Duodenal mucosa (tissue), 2 donors: ENCODE measurements at regions not wholly inside any gene's neighbourhood (a gene's known extent, or its start where the extent isn't known, plus 50 kb on each side); places are given as distances from the start of the nearest gene placed in this dataset.

Experiments
- H3K27ac ChIP-seq: one replicate; pipeline ENCODE4 v1.7.0; 2013; ENCODE audit warnings: low read depth, low read length
- H3K27me3 ChIP-seq, 2 donors: one replicate each; pipeline ENCODE4 v1.7.0; 2013; ENCODE audit warnings: low read length in 2 of 2, control low read depth in 1 of 2; ENCODE audit not compliant: insufficient read depth in 2 of 2, control insufficient read depth in 1 of 2
- H3K36me3 ChIP-seq, 2 donors: one replicate each; pipeline ENCODE4 v1.7.0; 2013; ENCODE audit warnings: low read length in 2 of 2, control low read depth in 1 of 2; ENCODE audit not compliant: insufficient read depth in 2 of 2, control insufficient read depth in 1 of 2
- H3K4me1 ChIP-seq, 2 donors: one replicate each; pipeline ENCODE4 v1.7.0; 2013; ENCODE audit warnings: low read length in 2 of 2, control low read depth in 1 of 2; ENCODE audit not compliant: insufficient read depth in 2 of 2, control insufficient read depth in 1 of 2
- H3K4me3 ChIP-seq, 2 donors: one replicate each; pipeline ENCODE4 v1.7.0; 2013; ENCODE audit warnings: low read length in 2 of 2, low read depth in 1 of 2
- H3K9ac ChIP-seq, 2 donors: one replicate each; pipeline ENCODE4 v1.7.0; 2013; ENCODE audit warnings: low read length in 2 of 2, low read depth in 1 of 2
- H3K9me3 ChIP-seq, 2 donors: one replicate each; pipeline ENCODE4 v1.7.0; 2013; ENCODE audit warnings: low read length in 2 of 2, control low read depth in 1 of 2; ENCODE audit not compliant: control insufficient read depth in 1 of 2

DNA sequence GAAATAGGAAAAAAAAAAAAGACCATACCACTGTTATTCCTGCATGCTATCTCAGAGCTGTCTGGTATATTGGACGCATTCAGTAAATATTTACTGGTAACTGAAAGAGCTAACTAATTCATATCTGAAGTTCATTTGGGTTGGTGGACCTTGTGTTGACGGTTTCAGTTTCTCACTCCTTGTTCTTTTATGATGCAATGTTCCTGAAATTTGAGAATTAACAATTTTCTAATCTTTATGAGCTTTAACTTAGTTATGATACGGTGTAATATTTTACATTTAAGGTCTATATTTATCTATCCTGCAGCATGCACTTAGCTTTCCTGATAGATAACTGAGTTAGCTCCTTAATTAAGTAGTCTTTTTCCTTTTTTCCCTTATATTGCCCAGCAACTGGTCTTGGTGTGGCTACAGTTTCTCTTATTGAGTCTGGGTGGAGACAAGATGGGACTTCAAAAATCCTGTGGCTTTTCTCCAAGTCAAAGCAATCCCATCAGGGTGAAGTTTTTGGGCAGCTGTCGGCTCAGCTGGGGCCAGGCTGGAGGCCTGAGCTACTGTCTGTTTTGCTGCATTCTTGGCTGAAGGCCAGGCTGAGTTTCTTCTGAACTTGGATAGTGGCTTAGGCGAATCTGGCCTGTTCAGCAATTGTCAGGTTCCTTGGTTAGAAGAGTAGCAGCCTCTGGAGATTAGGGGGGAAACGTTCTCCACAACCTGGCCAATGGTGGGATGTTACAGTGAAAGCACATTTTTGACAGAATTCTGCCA lies 78.4 kb upstream of the MEX3C start:
- H3K4me3 ChIP-seq = no peak overlapping the region
- H3K4me1 ChIP-seq = no peaks in the 10 kb centered on the region
- no peak overlapping the region for H3K9ac ChIP-seq
- H3K27ac ChIP-seq = no peak overlapping the region
- no peaks in the 10 kb centered on the region for H3K27me3 ChIP-seq
- no peaks in the 10 kb centered on the region for H3K36me3 ChIP-seq
- no peaks in the 10 kb centered on the region for H3K9me3 ChIP-seq

- H3K36me3 ChIP-seq = no peaks in the 10 kb centered on the region
- no peaks in the 10 kb centered on the region for H3K4me1 ChIP-seq
- no peaks in the 10 kb centered on the region for H3K9me3 ChIP-seq
- no peaks in the 10 kb centered on the region for H3K27me3 ChIP-seq
- no peak overlapping the region for H3K9ac ChIP-seq
- no peak overlapping the region for H3K27ac ChIP-seq
- H3K4me3 ChIP-seq = no peak overlapping the region
Observed at GRCh38 chr18:51278045-51278649, 80.7 kb upstream of the MEX3C start.

DNA sequence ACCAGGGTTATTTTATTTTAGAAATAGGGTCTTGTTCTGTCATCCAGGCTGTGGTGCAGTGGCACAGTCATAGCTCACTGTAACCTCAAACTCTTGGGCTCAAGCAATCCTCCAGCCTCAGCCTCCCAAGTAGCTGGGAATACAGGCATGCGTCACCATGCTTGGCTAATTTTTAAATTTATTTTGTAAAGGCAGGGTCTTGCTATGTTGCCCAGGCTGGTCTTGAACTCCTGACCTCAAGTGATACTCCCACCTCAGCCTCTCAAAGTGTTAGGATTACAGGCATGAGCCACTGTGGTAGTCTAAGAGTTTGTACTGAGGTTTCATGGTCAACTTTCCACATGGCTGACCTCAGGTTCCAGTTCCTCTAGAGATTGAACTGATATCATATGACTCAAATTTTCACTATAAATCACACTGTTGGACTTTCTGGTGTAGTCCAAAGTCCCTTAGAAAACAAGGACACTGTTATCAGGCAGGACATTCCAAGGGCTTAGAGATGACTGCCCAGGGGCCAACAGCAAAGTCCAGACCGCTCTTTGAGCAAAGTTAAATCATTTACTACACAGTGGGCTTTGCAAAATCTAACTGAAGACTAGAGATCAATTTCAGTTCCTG lies 82.0 kb upstream of the MEX3C start:
- Histone ChIP-seq H3K9ac (no peak overlapping the region), H3K27me3 (no peaks in the 10 kb centered on the region), H3K36me3 (no peaks in the 10 kb centered on the region), H3K4me1 (no peaks in the 10 kb centered on the region), H3K27ac (no peak overlapping the region), H3K4me3 (no peak overlapping the region), H3K9me3 (no peaks in the 10 kb centered on the region)

GRCh38 chr18:51287818-51288508 lies 90.5 kb upstream of the MEX3C start:
- H3K27ac ChIP-seq = no peak overlapping the region
- no peaks in the 10 kb centered on the region for H3K9me3 ChIP-seq
- H3K4me1 ChIP-seq = no peaks in the 10 kb centered on the region
- no peaks in the 10 kb centered on the region for H3K36me3 ChIP-seq
- H3K9ac ChIP-seq = no peak overlapping the region
- H3K4me3 ChIP-seq = no peak overlapping the region
- H3K27me3 ChIP-seq = no peaks in the 10 kb centered on the region

GRCh38 chr18:51288582-51288981 lies 91.1 kb upstream of the MEX3C start:
- no peaks in the 10 kb centered on the region for H3K4me1 ChIP-seq
- no peaks in the 10 kb centered on the region for H3K9me3 ChIP-seq
- H3K9ac ChIP-seq = no peak overlapping the region
- H3K27ac ChIP-seq = no peak overlapping the region
- H3K4me3 ChIP-seq = no peak overlapping the region
- no peaks in the 10 kb centered on the region for H3K36me3 ChIP-seq
- H3K27me3 ChIP-seq = no peaks in the 10 kb centered on the region

- Histone ChIP-seq H3K36me3 (no peaks in the 10 kb centered on the region), H3K9ac (no peak overlapping the region), H3K9me3 (no peaks in the 10 kb centered on the region), H3K4me3 (no peak overlapping the region), H3K27me3 (no peaks in the 10 kb centered on the region), H3K4me1 (no peaks in the 10 kb centered on the region), H3K27ac (no peak overlapping the region)
Observed at GRCh38 chr18:51290860-51291259, 93.4 kb upstream of the MEX3C start.

- no peak overlapping the region for H3K27ac ChIP-seq
- H3K4me1 ChIP-seq = no peaks in the 10 kb centered on the region
Observed at GRCh38 chr18:51300912-51301311, 103.4 kb upstream of the MEX3C start.

DNA sequence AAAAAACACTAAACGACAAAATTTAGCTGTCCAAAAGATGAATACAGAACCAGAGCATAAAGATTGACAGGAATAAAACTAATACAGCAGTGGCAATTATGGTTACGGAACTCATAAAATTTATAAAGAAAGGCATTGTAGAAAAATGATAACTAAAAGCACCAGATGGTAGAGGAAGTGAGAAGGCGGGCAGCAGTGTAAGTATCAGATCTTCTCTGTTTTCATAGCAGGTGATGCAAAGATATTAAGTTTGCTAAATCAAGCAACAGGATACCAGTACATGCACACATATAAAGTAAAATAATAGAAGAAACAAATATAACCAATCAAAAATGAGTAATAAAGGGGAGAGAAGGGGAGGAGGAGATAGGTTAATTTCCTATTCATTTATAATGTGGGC lies 103.9 kb upstream of the MEX3C start:
- Histone ChIP-seq H3K36me3 (no peaks in the 10 kb centered on the region), H3K9me3 (no peaks in the 10 kb centered on the region), H3K4me3 (no peak overlapping the region), H3K27ac (no peak overlapping the region), H3K4me1 (no peaks in the 10 kb centered on the region), H3K9ac (no peak overlapping the region), H3K27me3 (no peaks in the 10 kb centered on the region)

More at GRCh38 chr18:51300912-51301311, 103.4 kb upstream of the MEX3C start:
- H3K9me3 ChIP-seq = no peaks in the 10 kb centered on the region
- H3K4me3 ChIP-seq = no peak overlapping the region
- H3K27me3 ChIP-seq = no peaks in the 10 kb centered on the region
- no peaks in the 10 kb centered on the region for H3K36me3 ChIP-seq
- H3K9ac ChIP-seq = no peak overlapping the region

- Histone ChIP-seq H3K27me3 (no peaks in the 10 kb centered on the region), H3K9me3 (no peaks in the 10 kb centered on the region), H3K4me1 (no peaks in the 10 kb centered on the region), H3K4me3 (no peak overlapping the region), H3K9ac (no peak overlapping the region), H3K27ac (no peak overlapping the region), H3K36me3 (no peaks in the 10 kb centered on the region)
Observed at GRCh38 chr18:51316677-51317076, 119.2 kb upstream of the MEX3C start.

DNA sequence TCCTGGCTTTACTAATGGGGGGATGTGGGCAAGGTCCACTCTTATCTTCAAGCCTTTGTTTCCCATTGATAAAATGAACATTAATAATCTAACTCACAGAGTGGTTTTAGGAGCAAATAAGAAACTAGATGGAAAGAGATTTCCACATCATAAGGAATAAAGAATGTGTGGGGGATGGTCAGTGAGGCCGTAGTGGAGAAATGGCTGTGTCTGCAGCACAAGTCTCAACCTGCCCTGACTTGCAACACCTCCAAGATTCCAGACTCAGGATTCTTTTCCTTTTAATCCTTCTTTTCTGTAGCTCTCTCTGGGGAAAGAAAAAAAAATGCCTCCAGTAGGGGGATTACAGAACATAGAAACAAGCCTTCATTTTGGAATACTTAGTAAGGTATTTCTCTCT lies 124.2 kb upstream of the MEX3C start:
- Histone ChIP-seq H3K27ac (no peak overlapping the region), H3K36me3 (no peaks in the 10 kb centered on the region), H3K27me3 (no peaks in the 10 kb centered on the region), H3K9ac (no peak overlapping the region), H3K4me1 (no peaks in the 10 kb centered on the region), H3K4me3 (no peak overlapping the region), H3K9me3 (no peaks in the 10 kb centered on the region)
